CD14-positive monocyte (primary cell): ENCODE measurements at regions not wholly inside any gene's neighbourhood (a gene's known extent, or its start where the extent isn't known, plus 50 kb on each side); places are given as distances from the start of the nearest gene placed in this dataset.

Experiments
- DNase-seq, 3 donors: peaks; one replicate each; pipeline ENCODE4 v3.0.0-alpha.2; 2011 to 2022
- H2AFZ ChIP-seq: 2 replicates; pipeline ENCODE4 v1.6.0; 2012; ENCODE audit warnings: mild to moderate bottlenecking, low read depth, low read length, inconsistent platforms; ENCODE audit not compliant: insufficient read depth, poor library complexity, severe bottlenecking
- H3K27ac ChIP-seq, 2 donors: 1 replicate in 1 of 2; 2 replicates in 1 of 2; pipeline ENCODE4 v1.5.1; 2012 to 2013; ENCODE audit warnings: low read length in 2 of 2, control low read depth in 1 of 2, inconsistent platforms in 1 of 2, low read depth in 1 of 2, mild to moderate bottlenecking in 1 of 2
- H3K27me3 ChIP-seq, 2 donors: one replicate each; pipeline versions ENCODE4 v1.6.0 to v1.6.1; 2011 to 2013; ENCODE audit warnings: low read length in 2 of 2; ENCODE audit not compliant: control insufficient read depth in 2 of 2, insufficient read depth in 2 of 2
- H3K36me3 ChIP-seq, 2 donors: replicated peaks in 1 of 2; 1 replicate in 1 of 2; 2 replicates in 1 of 2; pipeline versions ENCODE4 v1.5.1 to v1.6.1; 2012 to 2013; ENCODE audit warnings: low read length in 2 of 2, control low read depth in 1 of 2, inconsistent platforms in 1 of 2, mild to moderate bottlenecking in 1 of 2; ENCODE audit not compliant: insufficient read depth in 2 of 2, control insufficient read depth in 1 of 2
- H3K4me1 ChIP-seq, 2 donors: 1 replicate in 1 of 2; 2 replicates in 1 of 2; pipeline versions ENCODE4 v1.5.1 to v1.6.1; 2012 to 2013; ENCODE audit warnings: low read length in 2 of 2, control low read depth in 1 of 2, inconsistent platforms in 1 of 2, mild to moderate bottlenecking in 1 of 2, moderate library complexity in 1 of 2; ENCODE audit not compliant: insufficient read depth in 2 of 2, control insufficient read depth in 1 of 2
- H3K4me2 ChIP-seq: replicated peaks from 2 replicates; pipeline ENCODE3; 2012; ENCODE audit warnings: low read length, moderate library complexity, mild to moderate bottlenecking; ENCODE audit not compliant: poor library complexity, severe bottlenecking; ENCODE audit errors: extremely low read depth
- H3K4me3 ChIP-seq, 3 experiments: fragments of 200-600 bp in 1 of 3; sonication (generic) in 1 of 3; replicated peaks in 1 of 3; 1 replicate in 2 of 3; 2 replicates in 1 of 3; pipeline ENCODE4 v1.5.1; 2011 to 2013; ENCODE audit warnings: low read length in 3 of 3, mild to moderate bottlenecking in 3 of 3, control low read depth in 2 of 3, low read depth in 2 of 3, inconsistent platforms in 1 of 3, moderate library complexity in 1 of 3
- H3K79me2 ChIP-seq: 2 replicates; pipeline ENCODE4 v1.6.0; 2012; ENCODE audit warnings: mild to moderate bottlenecking, control low read depth, inconsistent platforms, low read length, moderate library complexity; ENCODE audit not compliant: insufficient read depth
- H3K9ac ChIP-seq: 2 replicates; pipeline ENCODE4 v1.6.0; 2017; ENCODE audit warnings: low read length, mild to moderate bottlenecking; ENCODE audit not compliant: insufficient read depth, poor library complexity, severe bottlenecking
- H3K9me3 ChIP-seq, 2 donors: replicated peaks in 1 of 2; 1 replicate in 1 of 2; 2 replicates in 1 of 2; pipeline versions ENCODE4 v1.5.1 to v1.6.1; 2012 to 2013; ENCODE audit warnings: low read length in 2 of 2, control low read depth in 1 of 2; ENCODE audit not compliant: control insufficient read depth in 1 of 2, insufficient read depth in 1 of 2
- H4K20me1 ChIP-seq: 2 replicates; pipeline ENCODE4 v1.6.0; 2012; ENCODE audit warnings: mild to moderate bottlenecking, low read length, control low read depth, moderate library complexity; ENCODE audit not compliant: insufficient read depth
- H3K27ac Mint-ChIP-seq, 7 donors: one replicate each; pipeline ENCODE4 v1.8.0; 2020; ENCODE audit warnings: mild to moderate bottlenecking in 7 of 7, mixed read lengths in 7 of 7, moderate library complexity in 6 of 7, inconsistent platforms in 2 of 7
- H3K27me3 Mint-ChIP-seq, 3 donors: one replicate each; pipeline ENCODE4 v1.8.0; 2021 to 2022; ENCODE audit warnings: low read depth in 3 of 3, mild to moderate bottlenecking in 3 of 3, mixed read lengths in 3 of 3, moderate library complexity in 3 of 3, inconsistent platforms in 1 of 3
- H3K36me3 Mint-ChIP-seq, 2 donors: one replicate each; pipeline ENCODE4 v1.8.0; 2020; ENCODE audit warnings: mixed read lengths in 2 of 2, inconsistent platforms in 1 of 2, mild to moderate bottlenecking in 1 of 2
- H3K4me1 Mint-ChIP-seq: one replicate; pipeline ENCODE4 v1.8.0; 2020; ENCODE audit warnings: mild to moderate bottlenecking, mixed read lengths
- H3K4me3 Mint-ChIP-seq, 2 donors: one replicate each; pipeline ENCODE4 v1.8.0; 2020; ENCODE audit warnings: mild to moderate bottlenecking in 2 of 2, mixed read lengths in 2 of 2, moderate library complexity in 1 of 2
- H3K9me3 Mint-ChIP-seq, 7 donors: one replicate each; pipeline ENCODE4 v1.8.0; 2020 to 2022; ENCODE audit warnings: mixed read lengths in 7 of 7, mild to moderate bottlenecking in 6 of 7, moderate library complexity in 6 of 7, inconsistent platforms in 2 of 7
- CTCF ChIP-seq: fragments of 200-600 bp; IDR thresholded peaks from one replicate; pipeline ENCODE4 v1.8.0; 2022; ENCODE audit warnings: antibody characterized with exemption, mild to moderate bottlenecking
- WGBS: methylation state at CpG from one replicate; pipeline ENCODE4 v1.1.5; 2013; ENCODE audit warnings: missing lambda C conversion rate; ENCODE audit not compliant: insufficient coverage; 5-methylcytosine and 5-hydroxymethylcytosine counted together
- intact Hi-C, 2 donors: fragments of 100-400 bp; cut with micrococcal nuclease; formaldehyde crosslinking; loops; one replicate each; pipeline versions ENCODE4 v1.15.0 to v1.15.1; 2023

- TF ChIP-seq CTCF = no peak
- no peak for DNase-seq
- no peaks in the 10 kb centered on the region for H3K4me1 ChIP-seq
- H2AFZ ChIP-seq = no peak overlapping the region
- no peaks in the 10 kb centered on the region for H3K36me3 ChIP-seq
- no peaks in the 10 kb centered on the region for H3K27me3 ChIP-seq
- Mint-ChIP-seq H3K27me3 (peaks cover 0 to 5% (median 0%) of the 10 kb centered on the region in 3 donors), H3K36me3 (no peaks in the 10 kb centered on the region), H3K4me1 (no peaks in the 10 kb centered on the region), H3K9me3 (peaks cover 0 to 5% (median 0%) of the 10 kb centered on the region in 7 donors), H3K27ac (no peak overlapping the region), H3K4me3 (no peak overlapping the region)
- no peak overlapping the region for H3K4me3 ChIP-seq
- no peak overlapping the region for H3K4me2 ChIP-seq
- no peak overlapping the region for H3K27ac ChIP-seq
- no peaks in the 10 kb centered on the region for H4K20me1 ChIP-seq
- H3K9ac ChIP-seq = no peak overlapping the region
- H3K79me2 ChIP-seq = no peaks in the 10 kb centered on the region
- H3K9me3 ChIP-seq = no peaks in the 10 kb centered on the region
- WGBS = 93% methylated on average over 6 of the region's 10 CpGs
- intact Hi-C loops = no loop called here
Measured at GRCh38 chr4:83862471-83862870, 326.6 kb downstream of the GPAT3 start.

- no peaks in the 10 kb centered on the region for H3K79me2 ChIP-seq
- no peaks in the 10 kb centered on the region for H3K27me3 ChIP-seq
- no peaks in the 10 kb centered on the region for H3K4me1 ChIP-seq
- peaks cover 0 to 5% (median 0%) of the 10 kb centered on the region in 3 donors for H3K27me3 Mint-ChIP-seq
- TF ChIP-seq CTCF = no peak
- H3K36me3 ChIP-seq = no peaks in the 10 kb centered on the region
- no peak overlapping the region for H3K4me3 Mint-ChIP-seq
- peaks cover 0 to 5% (median 0%) of the 10 kb centered on the region in 7 donors for H3K9me3 Mint-ChIP-seq
- H4K20me1 ChIP-seq = no peaks in the 10 kb centered on the region
- no peak for DNase-seq
- H3K4me3 ChIP-seq = no peak overlapping the region
- H3K4me1 Mint-ChIP-seq = no peaks in the 10 kb centered on the region
- no peak overlapping the region for H3K4me2 ChIP-seq
- no peaks in the 10 kb centered on the region for H3K9me3 ChIP-seq
- no peaks in the 10 kb centered on the region for H3K36me3 Mint-ChIP-seq
- intact Hi-C loops = no loop called here
- H3K9ac ChIP-seq = no peak overlapping the region
- no peak overlapping the region for H2AFZ ChIP-seq
- no peak overlapping the region for H3K27ac Mint-ChIP-seq
- no peak overlapping the region for H3K27ac ChIP-seq
- no CpG with 5 or more reads among the region's 2 CpGs for WGBS
Measured at GRCh38 chr4:83860200-83860599, 324.3 kb downstream of the GPAT3 start.
